ENCODE measurements at regions not wholly inside any gene's neighbourhood (a gene's known extent, or its start where the extent isn't known, plus 50 kb on each side); places are given as distances from the start of the nearest gene placed in this dataset.

GRCh38 chr20:60993433-60994044 lies 258.5 kb upstream of the CDH4 start:
- DNase-seq (ENCODE audit: low spot score): peak; percentile 29

- DNase-seq (ENCODE audit: low spot score): peak; percentile 63
Measured at GRCh38 chr20:60999250-60999649, 252.8 kb upstream of the CDH4 start.

- no peak for DNase-seq (ENCODE audit: low spot score)
Measured at GRCh38 chr20:61002090-61002489, 250.0 kb upstream of the CDH4 start.

- DNase-seq (ENCODE audit: low spot score): no peak
Measured at GRCh38 chr20:61014491-61014890, 237.6 kb upstream of the CDH4 start.

- no peak for DNase-seq (ENCODE audit: low spot score)
Measured at GRCh38 chr20:61015602-61016001, 236.5 kb upstream of the CDH4 start.

GRCh38 chr20:61019322-61019721 lies 232.7 kb upstream of the CDH4 start:
- DNase-seq (ENCODE audit: low spot score): no peak

- no peak for DNase-seq (ENCODE audit: low spot score)
Measured at GRCh38 chr20:61023612-61024011, 228.4 kb upstream of the CDH4 start.

GRCh38 chr20:61024390-61024789 lies 227.7 kb upstream of the CDH4 start:
- no peak for DNase-seq (ENCODE audit: low spot score)

GRCh38 chr20:61025536-61025935 lies 226.5 kb upstream of the CDH4 start:
- DNase-seq (ENCODE audit: low spot score): no peak

- no peak for DNase-seq (ENCODE audit: low spot score)
Measured at GRCh38 chr20:61026173-61026572, 225.9 kb upstream of the CDH4 start.

- no peak for DNase-seq (ENCODE audit: low spot score)
Measured at GRCh38 chr20:61026731-61027130, 225.3 kb upstream of the CDH4 start.

GRCh38 chr20:61027218-61027617 lies 224.8 kb upstream of the CDH4 start:
- no peak for DNase-seq (ENCODE audit: low spot score)

- no peak for DNase-seq (ENCODE audit: low spot score)
Measured at GRCh38 chr20:61030130-61030529, 221.9 kb upstream of the CDH4 start.

- no peak for DNase-seq (ENCODE audit: low spot score)
Measured at GRCh38 chr20:61031101-61031830, 220.8 kb upstream of the CDH4 start.

- DNase-seq (ENCODE audit: low spot score): no peak
Measured at GRCh38 chr20:61037498-61037897, 214.6 kb upstream of the CDH4 start.

GRCh38 chr20:61041481-61041880 lies 210.6 kb upstream of the CDH4 start:
- no peak for DNase-seq (ENCODE audit: low spot score)

GRCh38 chr20:61042506-61043385 lies 209.3 kb upstream of the CDH4 start:
- DNase-seq (ENCODE audit: low spot score): no peak

- DNase-seq (ENCODE audit: low spot score): no peak
Measured at GRCh38 chr20:61043681-61044080, 208.4 kb upstream of the CDH4 start.

GRCh38 chr20:61044499-61044898 lies 207.6 kb upstream of the CDH4 start:
- no peak for DNase-seq (ENCODE audit: low spot score)

- DNase-seq (ENCODE audit: low spot score): no peak
Measured at GRCh38 chr20:61045091-61045490, 207.0 kb upstream of the CDH4 start.

- DNase-seq (ENCODE audit: low spot score): no peak
Measured at GRCh38 chr20:61045876-61046585, 206.0 kb upstream of the CDH4 start.

- no peak for DNase-seq (ENCODE audit: low spot score)
Measured at GRCh38 chr20:61046721-61047351, 205.2 kb upstream of the CDH4 start.

Data from GM03348 (cell line).